Adipocyte (in vitro differentiated cells): ENCODE measurements at regions not wholly inside any gene's neighbourhood (a gene's known extent, or its start where the extent isn't known, plus 50 kb on each side); places are given as distances from the start of the nearest gene placed in this dataset.

Experiments used
- DNase-seq: peaks from one replicate; pipeline ENCODE4 v3.0.0-alpha.2; 2015; ENCODE audit warnings: low read depth
- H3K27me3 ChIP-seq: replicated peaks from 2 replicates; pipeline ENCODE4 v1.7.0; 2013; ENCODE audit warnings: mild to moderate bottlenecking, low read length, moderate library complexity; ENCODE audit not compliant: control insufficient read depth, insufficient read depth
- H3K36me3 ChIP-seq: 2 replicates; pipeline ENCODE4 v1.7.0; 2013; ENCODE audit warnings: low read length, mild to moderate bottlenecking, moderate library complexity; ENCODE audit not compliant: control insufficient read depth, insufficient read depth, severe bottlenecking
- H3K4me1 ChIP-seq: 2 replicates; pipeline ENCODE4 v1.7.0; 2013; ENCODE audit warnings: mild to moderate bottlenecking, low read length, moderate library complexity; ENCODE audit not compliant: control insufficient read depth, insufficient read depth
- H3K4me3 ChIP-seq: 2 replicates; pipeline ENCODE4 v1.7.0; 2013; ENCODE audit warnings: mild to moderate bottlenecking, low read length, moderate library complexity
- H3K9ac ChIP-seq: 2 replicates; pipeline ENCODE4 v1.7.0; 2013; ENCODE audit warnings: mild to moderate bottlenecking, low read length, moderate library complexity
- H3K9me3 ChIP-seq: 2 replicates; pipeline ENCODE4 v1.7.0; 2013; ENCODE audit warnings: mild to moderate bottlenecking, low read length, moderate library complexity; ENCODE audit not compliant: control insufficient read depth

DNA sequence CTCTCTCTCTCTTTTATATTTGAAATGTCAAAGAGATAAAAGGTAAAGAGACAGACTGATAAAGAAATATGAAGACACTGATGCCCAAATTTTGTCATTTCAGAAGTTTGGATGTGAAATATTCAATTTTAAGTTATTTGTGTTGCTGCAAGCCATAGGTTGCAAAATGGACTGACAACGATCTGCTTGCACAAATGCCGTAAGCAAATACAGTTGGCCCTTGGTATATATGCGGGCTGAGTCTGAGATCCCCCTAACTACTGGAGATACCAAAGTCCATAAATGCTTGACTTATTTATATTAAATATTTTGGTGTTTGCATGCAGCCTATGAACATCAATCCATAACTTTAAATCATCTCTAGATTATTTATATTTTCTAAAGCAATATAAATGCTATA is 1459.1 kb upstream of the ALCAM start:
- H3K9me3 ChIP-seq: no peaks in the 10 kb centered on the region
- no peaks in the 10 kb centered on the region for H3K27me3 ChIP-seq
- H3K36me3 ChIP-seq: no peaks in the 10 kb centered on the region
- no peak overlapping the region for H3K4me3 ChIP-seq
- H3K4me1 ChIP-seq: no peaks in the 10 kb centered on the region
- DNase-seq: no peak
- no peak overlapping the region for H3K9ac ChIP-seq

DNA sequence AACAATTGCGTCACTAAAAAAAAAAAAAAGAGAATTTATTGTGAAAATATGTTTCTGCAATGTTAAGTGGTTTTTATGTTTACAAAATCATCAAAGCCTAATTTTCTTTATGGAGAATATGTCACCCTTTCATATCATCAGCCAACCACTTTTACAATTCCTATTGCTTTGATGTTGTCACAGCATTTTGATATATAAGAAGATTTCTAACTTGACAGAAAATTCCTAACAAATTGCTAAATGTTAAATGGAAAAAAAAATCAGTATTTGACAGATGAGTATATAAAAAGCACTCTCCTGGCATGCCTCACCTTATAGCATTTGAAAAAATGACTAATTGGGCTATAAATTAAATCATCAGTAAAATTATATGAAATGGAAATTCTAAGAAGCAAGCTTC is 1457.3 kb upstream of the ALCAM start:
- Histone ChIP-seq H3K4me1 (no peaks in the 10 kb centered on the region), H3K9ac (no peak overlapping the region), H3K4me3 (no peak overlapping the region), H3K9me3 (no peaks in the 10 kb centered on the region), H3K27me3 (no peaks in the 10 kb centered on the region), H3K36me3 (no peaks in the 10 kb centered on the region)
- DNase-seq: no peak

DNA sequence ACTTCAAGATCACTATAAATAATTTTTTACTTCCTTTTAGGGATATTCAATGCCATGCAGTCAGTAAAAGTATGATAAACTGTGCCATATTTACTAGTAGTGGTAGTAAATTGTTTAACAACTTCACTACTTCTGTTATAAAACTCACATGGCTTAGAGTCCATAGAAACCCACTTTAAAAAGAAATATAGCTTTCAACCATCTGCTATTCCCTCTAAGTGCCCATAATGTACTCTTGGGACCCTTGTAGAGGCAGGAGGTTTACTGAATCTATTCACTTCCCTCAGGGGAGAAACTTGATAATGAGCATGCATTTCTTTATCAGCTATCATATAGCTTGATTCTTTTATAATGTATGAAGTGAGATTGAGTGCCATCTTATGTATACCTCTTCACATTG is 1448.4 kb upstream of the ALCAM start:
- no peak for DNase-seq
- H3K4me1 ChIP-seq: no peaks in the 10 kb centered on the region
- H3K9me3 ChIP-seq: no peaks in the 10 kb centered on the region
- H3K4me3 ChIP-seq: no peak overlapping the region
- no peaks in the 10 kb centered on the region for H3K27me3 ChIP-seq
- H3K9ac ChIP-seq: no peak overlapping the region
- no peaks in the 10 kb centered on the region for H3K36me3 ChIP-seq

DNA sequence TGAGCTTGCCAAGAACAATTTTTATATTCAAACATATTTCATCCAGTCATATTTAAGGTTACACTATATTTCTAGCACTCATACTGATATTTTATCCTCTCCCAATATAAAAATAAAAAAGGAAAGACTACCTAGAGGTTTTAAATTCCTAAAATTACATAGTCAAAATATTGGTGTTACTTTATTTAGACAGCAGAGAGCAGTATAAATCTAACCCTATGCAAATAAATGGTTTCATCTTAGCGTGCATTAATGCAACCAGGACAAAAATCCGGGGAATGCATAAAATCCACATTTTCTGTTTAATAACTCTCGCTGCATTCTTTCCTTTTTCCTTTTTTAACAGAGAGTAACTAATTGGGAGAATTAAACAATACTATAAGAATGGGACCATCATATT is 1447.4 kb upstream of the ALCAM start:
- Histone ChIP-seq H3K9me3 (no peaks in the 10 kb centered on the region), H3K4me3 (no peak overlapping the region), H3K36me3 (no peaks in the 10 kb centered on the region), H3K9ac (no peak overlapping the region), H3K27me3 (no peaks in the 10 kb centered on the region), H3K4me1 (no peaks in the 10 kb centered on the region)
- DNase-seq: peak; percentile 1

DNA sequence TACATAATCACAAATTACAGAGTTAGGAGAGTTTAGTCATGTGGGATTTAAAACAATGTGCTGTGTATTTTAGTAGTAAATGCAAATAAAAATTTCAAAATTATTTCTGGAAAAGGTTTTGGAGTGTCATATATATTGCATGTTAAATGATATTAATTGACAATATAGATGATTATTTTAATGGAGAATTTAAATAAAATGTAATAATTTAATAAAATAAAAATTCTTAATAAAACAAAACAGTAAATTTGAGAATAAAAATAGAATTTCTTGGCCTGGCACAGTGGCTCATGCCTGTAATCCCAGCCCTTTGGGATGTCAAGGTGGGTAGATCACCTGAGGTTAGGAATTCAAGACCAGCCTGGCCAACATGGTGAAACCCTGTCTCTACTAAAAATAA is 1442.8 kb upstream of the ALCAM start:
- no peaks in the 10 kb centered on the region for H3K27me3 ChIP-seq
- no peaks in the 10 kb centered on the region for H3K36me3 ChIP-seq
- H3K9ac ChIP-seq: no peak overlapping the region
- no peaks in the 10 kb centered on the region for H3K9me3 ChIP-seq
- no peak overlapping the region for H3K4me3 ChIP-seq
- DNase-seq: no peak
- no peaks in the 10 kb centered on the region for H3K4me1 ChIP-seq

DNA sequence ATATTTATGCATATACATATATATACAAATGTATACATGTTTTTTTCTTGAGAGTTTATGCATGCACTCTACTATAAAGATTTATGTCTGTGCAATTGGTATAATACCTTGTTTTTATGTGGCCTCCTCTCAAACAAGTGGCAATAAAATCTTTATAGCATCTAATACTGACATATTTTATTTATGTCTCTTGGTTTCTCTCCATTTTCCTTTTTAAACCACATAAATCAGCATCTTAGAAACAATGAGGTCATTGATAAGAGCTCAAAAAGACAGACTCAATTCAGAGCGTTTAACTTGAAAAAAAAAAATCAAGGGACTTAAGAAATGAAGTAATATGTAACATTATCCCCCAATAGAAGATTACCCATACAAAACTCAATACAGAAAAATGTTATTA is 1442.2 kb upstream of the ALCAM start:
- DNase-seq: no peak
- Histone ChIP-seq H3K9ac (no peak overlapping the region), H3K9me3 (no peaks in the 10 kb centered on the region), H3K36me3 (no peaks in the 10 kb centered on the region), H3K27me3 (no peaks in the 10 kb centered on the region), H3K4me1 (no peaks in the 10 kb centered on the region), H3K4me3 (no peak overlapping the region)

DNA sequence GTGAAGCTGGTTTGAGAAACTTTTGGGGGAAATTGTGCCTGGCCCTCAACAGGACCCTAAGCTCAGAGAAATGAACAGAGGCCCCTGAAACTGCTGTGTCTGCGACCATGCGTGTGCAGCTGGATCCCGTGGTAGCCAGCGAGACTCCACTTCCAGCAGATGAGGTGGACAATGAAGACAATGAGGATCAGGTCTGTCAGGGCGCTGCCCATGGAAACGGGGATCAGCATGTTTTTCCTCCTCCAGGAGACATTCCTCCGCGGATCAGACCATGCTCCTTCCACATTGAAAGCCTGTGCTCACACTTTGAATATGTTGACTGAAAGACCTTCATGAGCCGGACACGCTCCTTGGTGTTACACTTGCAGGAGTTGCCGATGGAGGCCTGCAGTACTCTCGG is 1439.8 kb upstream of the ALCAM start:
- Histone ChIP-seq H3K9ac (no peak overlapping the region), H3K27me3 (no peaks in the 10 kb centered on the region), H3K4me3 (no peak overlapping the region), H3K4me1 (no peaks in the 10 kb centered on the region), H3K9me3 (no peaks in the 10 kb centered on the region), H3K36me3 (no peaks in the 10 kb centered on the region)
- DNase-seq: no peak

DNA sequence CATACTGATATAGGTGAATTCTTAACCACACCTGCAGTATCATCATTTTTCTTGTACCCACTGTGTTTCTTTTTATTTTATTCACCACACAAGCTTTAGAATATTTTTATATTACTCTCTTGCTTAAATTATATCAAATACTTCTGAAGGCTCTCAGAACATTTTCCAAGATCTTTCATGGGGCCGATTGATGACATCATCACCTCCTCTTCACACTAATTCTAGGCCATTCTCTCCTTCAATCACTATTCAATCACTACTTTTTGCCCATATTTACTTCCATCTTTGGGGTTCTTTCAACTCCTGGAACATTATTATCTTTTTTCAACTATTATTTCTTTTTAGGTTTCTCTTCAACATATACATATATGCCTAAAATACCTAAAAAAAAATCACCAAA is 1438.8 kb upstream of the ALCAM start:
- Histone ChIP-seq H3K9ac (no peak overlapping the region), H3K4me1 (no peaks in the 10 kb centered on the region), H3K4me3 (no peak overlapping the region), H3K36me3 (no peaks in the 10 kb centered on the region), H3K27me3 (no peaks in the 10 kb centered on the region), H3K9me3 (no peaks in the 10 kb centered on the region)
- no peak for DNase-seq

DNA sequence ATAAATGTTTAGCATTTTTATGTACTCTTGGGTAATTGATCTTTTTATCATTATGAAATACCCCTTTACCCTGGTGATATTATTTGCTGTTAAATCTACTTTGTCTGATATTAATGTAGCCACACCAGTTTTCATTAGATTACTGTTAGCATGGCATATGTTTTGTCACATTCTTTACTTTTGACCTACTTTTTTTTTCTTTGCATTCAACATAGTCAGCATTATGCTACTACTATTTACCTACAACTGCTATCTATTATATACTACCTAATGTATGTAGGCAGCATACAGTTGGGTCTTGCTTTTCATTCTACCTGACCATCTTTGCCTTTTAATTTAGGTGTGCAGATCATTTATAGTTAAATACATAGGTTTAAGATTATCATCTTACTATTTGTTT is 1429.6 kb upstream of the ALCAM start:
- Histone ChIP-seq H3K36me3 (no peaks in the 10 kb centered on the region), H3K4me1 (no peaks in the 10 kb centered on the region), H3K27me3 (no peaks in the 10 kb centered on the region), H3K4me3 (no peak overlapping the region), H3K9ac (no peak overlapping the region), H3K9me3 (no peaks in the 10 kb centered on the region)
- DNase-seq: no peak

DNA sequence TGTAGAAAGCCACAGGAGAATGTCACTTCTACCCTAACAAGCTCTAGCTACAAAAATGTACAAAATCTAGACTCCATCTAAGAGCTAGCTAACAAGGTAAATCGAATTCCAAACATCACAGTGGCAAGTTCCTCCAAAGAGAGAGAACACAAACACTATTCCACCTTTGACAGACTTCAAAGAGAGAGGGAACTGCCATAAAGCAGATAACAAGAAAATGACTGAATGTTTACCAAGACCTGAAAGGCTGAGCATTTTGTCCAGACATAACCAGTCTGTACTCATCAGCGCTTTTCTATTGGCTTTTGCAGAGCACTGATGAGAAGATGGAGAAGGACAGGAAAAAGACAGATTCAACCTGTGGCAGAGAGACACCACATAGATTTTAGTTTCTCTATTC is 1419.6 kb upstream of the ALCAM start:
- Histone ChIP-seq H3K27me3 (no peaks in the 10 kb centered on the region), H3K4me1 (no peaks in the 10 kb centered on the region), H3K9me3 (no peaks in the 10 kb centered on the region), H3K36me3 (no peaks in the 10 kb centered on the region), H3K4me3 (no peak overlapping the region), H3K9ac (no peak overlapping the region)
- DNase-seq: no peak

DNA sequence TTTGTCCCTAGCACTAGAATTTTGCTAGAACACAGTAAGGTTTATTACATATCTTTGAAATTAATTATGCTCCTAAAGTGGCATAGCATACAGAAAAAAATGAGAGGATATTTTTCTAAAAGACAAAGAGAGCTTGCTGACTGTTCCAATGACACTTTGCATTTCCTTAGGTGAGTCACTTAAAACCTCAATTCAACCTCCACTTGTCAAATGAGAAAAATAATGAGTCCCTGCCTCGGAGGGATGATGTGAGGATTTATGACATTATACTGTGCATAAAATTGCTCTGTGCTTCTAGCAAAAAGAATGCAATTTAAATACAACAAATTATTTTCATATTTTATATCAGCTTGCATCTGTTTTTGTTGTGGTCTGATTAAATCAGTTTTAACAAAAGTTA is 1417.0 kb upstream of the ALCAM start:
- Histone ChIP-seq H3K9me3 (no peaks in the 10 kb centered on the region), H3K36me3 (no peaks in the 10 kb centered on the region), H3K4me3 (no peak overlapping the region), H3K9ac (no peak overlapping the region), H3K27me3 (no peaks in the 10 kb centered on the region), H3K4me1 (no peaks in the 10 kb centered on the region)
- no peak for DNase-seq

DNA sequence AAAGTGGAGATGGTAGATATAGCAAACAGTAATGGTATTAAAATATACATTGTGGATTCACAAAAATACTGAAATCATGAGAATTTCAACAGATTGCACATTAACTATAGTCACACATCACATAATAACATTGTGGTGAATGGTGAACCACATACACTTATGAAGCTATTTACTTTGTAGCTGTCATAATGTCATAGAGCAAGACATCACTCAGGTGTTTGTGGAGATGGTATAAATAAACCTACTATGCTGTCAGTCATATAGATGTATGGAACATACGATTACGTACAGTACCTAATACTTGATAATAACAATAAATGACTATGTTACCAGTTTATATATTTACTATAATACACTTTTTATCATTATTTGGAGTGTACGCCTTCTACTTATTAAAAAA is 1416.0 kb upstream of the ALCAM start:
- no peak overlapping the region for H3K9ac ChIP-seq
- H3K27me3 ChIP-seq: no peaks in the 10 kb centered on the region
- DNase-seq: no peak
- H3K9me3 ChIP-seq: no peaks in the 10 kb centered on the region
- H3K4me1 ChIP-seq: no peaks in the 10 kb centered on the region
- no peaks in the 10 kb centered on the region for H3K36me3 ChIP-seq
- no peak overlapping the region for H3K4me3 ChIP-seq
